ENCODE measurements at regions not wholly inside any gene's neighbourhood (a gene's known extent, or its start where the extent isn't known, plus 50 kb on each side); places are given as distances from the start of the nearest gene placed in this dataset.
"Not testable (repeated sequence)": the region's sequence is repeated elsewhere in the genome, so short reads cannot be mapped to it uniquely, and the experiment has no call there.

DNA sequence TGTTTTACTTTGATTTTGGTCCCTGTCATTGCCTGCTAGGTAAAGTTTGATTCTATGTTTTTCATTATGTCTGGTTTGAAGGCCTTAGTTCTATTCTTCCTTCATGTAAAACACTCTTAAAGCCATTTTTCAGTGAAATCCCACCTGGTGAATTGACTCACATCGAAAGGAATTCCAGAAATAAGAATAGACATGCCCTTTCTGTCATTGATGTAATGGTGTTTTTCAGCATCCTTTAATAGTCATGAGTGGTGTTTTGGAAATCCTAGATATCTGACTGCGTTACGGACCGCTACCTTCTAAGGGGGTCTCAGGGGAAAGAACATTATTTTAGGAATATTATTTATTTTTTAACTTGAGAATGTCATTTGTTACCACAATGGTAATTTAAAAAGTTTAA is 104.5 kb upstream of the ZEB2 start:
- TF ChIP-seq, protein P1, sequence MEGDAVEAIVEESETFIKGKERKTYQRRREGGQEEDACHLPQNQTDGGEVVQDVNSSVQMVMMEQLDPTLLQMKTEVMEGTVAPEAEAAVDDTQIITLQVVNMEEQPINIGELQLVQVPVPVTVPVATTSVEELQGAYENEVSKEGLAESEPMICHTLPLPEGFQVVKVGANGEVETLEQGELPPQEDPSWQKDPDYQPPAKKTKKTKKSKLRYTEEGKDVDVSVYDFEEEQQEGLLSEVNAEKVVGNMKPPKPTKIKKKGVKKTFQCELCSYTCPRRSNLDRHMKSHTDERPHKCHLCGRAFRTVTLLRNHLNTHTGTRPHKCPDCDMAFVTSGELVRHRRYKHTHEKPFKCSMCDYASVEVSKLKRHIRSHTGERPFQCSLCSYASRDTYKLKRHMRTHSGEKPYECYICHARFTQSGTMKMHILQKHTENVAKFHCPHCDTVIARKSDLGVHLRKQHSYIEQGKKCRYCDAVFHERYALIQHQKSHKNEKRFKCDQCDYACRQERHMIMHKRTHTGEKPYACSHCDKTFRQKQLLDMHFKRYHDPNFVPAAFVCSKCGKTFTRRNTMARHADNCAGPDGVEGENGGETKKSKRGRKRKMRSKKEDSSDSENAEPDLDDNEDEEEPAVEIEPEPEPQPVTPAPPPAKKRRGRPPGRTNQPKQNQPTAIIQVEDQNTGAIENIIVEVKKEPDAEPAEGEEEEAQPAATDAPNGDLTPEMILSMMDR (IDR thresholded peaks at IDR 0.05; ENCODE audit: insufficient read depth, low read depth, low read length) = no peak

DNA sequence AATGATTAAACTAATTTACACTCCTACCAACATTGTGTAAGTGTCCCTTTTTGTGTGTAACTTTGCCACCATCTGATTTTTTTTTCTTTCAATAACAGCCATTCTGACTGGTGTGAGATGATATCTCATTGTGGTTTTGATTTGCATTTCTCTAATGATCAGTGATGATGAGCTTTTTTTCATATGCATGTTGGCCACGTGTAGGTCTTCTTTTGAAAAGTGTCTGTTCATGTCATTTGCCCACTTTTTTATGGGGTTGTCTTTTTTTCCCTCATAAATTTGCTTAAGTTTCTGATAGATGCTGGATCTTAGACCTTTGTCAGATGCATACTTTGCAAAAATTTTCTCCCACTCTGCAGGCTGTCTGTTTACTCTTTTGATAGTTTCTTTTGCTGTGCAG is 102.5 kb upstream of the ZEB2 start:
- H3K4me3 ChIP-seq (ENCODE audit: low read depth, low read length); DNase-seq (ENCODE audit: low read depth): not testable (repeated sequence)

More for the DNA sequence above, 104.5 kb upstream of the ZEB2 start:
- DNase-seq (ENCODE audit: low read depth) = no peak
- no peak overlapping the region for H3K4me3 ChIP-seq (ENCODE audit: low read depth, low read length)

DNA sequence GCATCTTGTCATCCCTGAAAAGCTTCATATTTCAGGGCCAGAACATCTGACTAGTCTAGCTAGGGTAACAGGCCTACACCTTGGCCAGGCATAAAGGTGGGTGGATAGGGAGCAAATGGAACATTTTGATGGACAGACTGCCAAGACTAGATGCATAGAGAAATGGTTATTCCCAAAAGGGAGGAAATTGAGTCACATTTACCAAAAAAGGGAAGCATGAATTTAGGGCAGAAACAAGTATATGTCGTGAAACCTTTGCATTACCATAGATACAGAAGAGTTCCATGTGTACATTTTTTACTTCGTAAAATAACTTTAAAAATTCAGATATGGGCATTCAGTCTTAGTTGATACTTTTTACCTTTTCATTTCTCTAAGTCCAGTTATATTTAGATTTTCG is 101.3 kb upstream of the ZEB2 start:
- TF ChIP-seq, protein P1 (IDR thresholded peaks at IDR 0.05; ENCODE audit: insufficient read depth, low read depth, low read length) = no peak
- H3K4me3 ChIP-seq (ENCODE audit: low read depth, low read length) = no peak overlapping the region
- DNase-seq (ENCODE audit: low read depth) = no peak

DNA sequence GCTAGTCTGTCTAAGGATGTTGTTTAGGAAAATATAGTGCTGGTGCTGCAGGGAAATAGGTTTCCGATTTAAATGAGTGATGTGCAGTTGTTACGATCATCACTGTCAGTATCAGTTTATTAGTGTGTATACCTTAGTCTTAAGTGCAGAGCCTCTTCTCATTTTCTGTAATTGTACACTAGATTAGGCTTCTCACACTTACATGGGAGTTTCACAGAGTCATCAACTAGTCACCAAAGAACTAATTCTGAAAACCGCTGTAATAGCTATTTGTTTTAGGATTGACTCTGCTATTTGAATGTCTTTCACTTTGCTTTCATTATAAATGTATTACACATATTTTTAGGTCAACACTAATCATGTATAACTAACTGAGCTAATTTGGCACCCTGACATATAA is 99.8 kb upstream of the ZEB2 start:
- no peak overlapping the region for H3K4me3 ChIP-seq (ENCODE audit: low read depth, low read length)
- DNase-seq (ENCODE audit: low read depth) = no peak
- TF ChIP-seq, protein P1 (IDR thresholded peaks at IDR 0.05; ENCODE audit: insufficient read depth, low read depth, low read length) = no peak

DNA sequence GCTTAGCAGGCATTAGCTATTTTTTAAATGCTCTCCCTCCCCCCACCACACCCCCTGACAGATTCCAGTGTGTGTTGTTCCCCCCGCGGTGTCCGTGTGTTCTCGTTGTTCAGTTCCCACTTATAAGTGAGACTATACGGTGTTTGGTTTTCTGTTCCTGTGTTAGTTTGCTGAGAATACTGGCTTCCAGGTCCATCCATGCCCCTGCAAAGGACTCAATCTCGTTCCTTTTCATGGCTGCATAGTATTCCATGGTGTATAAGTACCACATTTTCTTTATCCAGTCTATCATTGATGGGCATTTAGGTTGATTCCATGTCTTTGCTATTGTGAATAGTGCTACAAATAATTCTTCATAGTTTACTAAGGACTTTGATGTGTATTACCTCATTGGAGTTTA is 97.3 kb upstream of the ZEB2 start:
- not testable (repeated sequence) for DNase-seq (ENCODE audit: low read depth); H3K4me3 ChIP-seq (ENCODE audit: low read depth, low read length)

DNA sequence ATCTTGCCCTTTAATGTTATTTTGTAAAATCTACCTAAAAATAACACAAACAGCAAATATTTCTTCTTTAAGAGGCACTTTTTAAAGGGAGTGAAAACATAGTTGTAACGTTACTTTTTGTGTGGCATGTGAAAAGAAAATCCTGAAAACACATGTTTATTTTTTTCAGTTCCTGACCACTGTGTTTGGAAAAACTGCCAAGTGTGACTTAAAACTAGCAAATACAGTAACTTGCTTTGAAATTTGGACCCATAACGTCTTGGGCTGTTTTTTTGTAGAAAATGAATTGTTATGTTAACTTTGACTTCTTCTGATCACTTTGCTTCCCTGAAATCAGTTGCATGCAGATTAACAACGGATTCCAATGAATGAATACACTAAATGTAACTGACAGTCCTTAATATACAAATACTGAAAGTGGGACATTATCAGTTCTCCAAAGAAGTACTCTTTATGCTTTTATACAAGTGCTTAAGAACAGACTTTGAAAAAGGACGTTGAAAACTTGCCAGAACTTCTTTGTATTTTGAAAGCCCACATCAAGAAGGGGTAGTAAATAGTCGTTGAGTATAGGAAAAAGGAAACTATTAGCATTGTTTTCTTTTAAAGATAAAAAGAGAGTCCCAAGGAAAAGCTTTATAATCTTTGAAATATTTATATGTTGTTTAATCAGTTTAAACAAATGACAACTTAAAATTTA is 96.1 kb upstream of the ZEB2 start:
- DNase-seq (ENCODE audit: low read depth) = no peak
- H3K4me3 ChIP-seq (ENCODE audit: low read depth, low read length) = no peak overlapping the region
- TF ChIP-seq, protein P1 (IDR thresholded peaks at IDR 0.05; ENCODE audit: insufficient read depth, low read depth, low read length) = no peak

DNA sequence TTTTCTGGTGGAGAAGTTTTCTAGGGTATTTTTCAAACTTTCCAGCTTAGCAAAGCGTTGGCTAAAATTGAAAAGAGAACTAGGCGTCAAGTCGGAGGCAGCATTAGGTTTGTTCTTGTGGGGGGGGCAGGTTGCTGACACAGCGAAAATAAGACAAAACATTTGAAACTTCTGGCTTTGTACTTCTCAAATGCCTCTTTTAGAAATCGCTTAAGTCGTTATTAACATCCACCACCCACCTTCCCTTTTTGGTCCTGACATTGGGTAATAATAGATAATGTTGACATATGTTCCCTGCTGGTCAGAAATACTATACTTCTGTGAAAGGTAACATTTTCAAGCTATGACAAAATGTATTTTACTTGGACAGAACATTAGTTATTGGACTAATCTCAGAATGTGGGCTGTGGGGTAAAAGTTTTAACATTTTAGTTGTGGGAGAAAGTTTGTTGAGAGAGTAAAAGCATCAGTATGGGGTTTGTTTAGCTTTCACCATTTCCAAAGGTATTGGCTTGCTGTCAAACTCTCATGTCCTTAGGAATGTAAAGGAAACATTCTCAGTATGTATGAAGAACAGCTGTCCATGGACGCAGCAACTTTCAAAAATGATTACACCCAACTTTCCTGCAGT is 88.1 kb upstream of the ZEB2 start:
- DNase-seq (ENCODE audit: low read depth) = no peak
- TF ChIP-seq, protein P1 (IDR thresholded peaks at IDR 0.05; ENCODE audit: insufficient read depth, low read depth, low read length) = no peak
- H3K4me3 ChIP-seq (ENCODE audit: low read depth, low read length) = no peak overlapping the region

DNA sequence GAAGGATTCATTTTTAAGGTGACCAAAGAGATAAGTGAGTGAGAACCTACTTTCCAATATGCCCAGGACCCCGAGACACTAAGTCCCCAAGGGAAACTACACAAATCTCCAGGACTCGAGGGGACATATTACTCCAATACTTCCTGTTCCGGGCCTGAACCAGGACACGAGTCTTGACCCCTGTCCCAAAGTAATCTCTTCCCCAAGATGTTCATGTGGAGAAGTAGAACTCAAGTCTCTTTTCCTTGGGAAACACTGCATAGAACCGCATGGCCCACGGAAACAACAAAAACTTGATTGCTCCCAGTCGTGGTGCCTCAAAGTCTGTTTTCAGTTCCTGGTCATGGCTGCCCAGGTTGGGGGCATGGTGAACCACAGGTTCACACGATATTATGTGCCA is 87.2 kb upstream of the ZEB2 start:
- TF ChIP-seq, protein P1 (IDR thresholded peaks at IDR 0.05; ENCODE audit: insufficient read depth, low read depth, low read length) = no peak
- DNase-seq (ENCODE audit: low read depth) = no peak

More for the DNA sequence above, 87.2 kb upstream of the ZEB2 start:
- no peak overlapping the region for H3K4me3 ChIP-seq (ENCODE audit: low read depth, low read length)
